NCI-H774 (cell line): ENCODE measurements at regions not wholly inside any gene's neighbourhood (a gene's known extent, or its start where the extent isn't known, plus 50 kb on each side); places are given as distances from the start of the nearest gene placed in this dataset.

ENCODE experiments used
- DNase-seq: peaks from one replicate; lab custom pipeline; 2025; lab: John Stamatoyannopoulos, UW

GRCh38 chr12:102596031-102596430 is 115.7 kb upstream of the IGF1 start:
- no peak for DNase-seq

GRCh38 chr12:102595315-102595714 is 115.0 kb upstream of the IGF1 start:
- DNase-seq, result no peak

- no peak for DNase-seq
Observed at GRCh38 chr12:102593134-102593533, 112.8 kb upstream of the IGF1 start.

GRCh38 chr12:102592134-102592533 is 111.8 kb upstream of the IGF1 start:
- DNase-seq, result no peak

- DNase-seq, result no peak
Observed at GRCh38 chr12:102573237-102573636, 92.9 kb upstream of the IGF1 start.

- DNase-seq, result no peak
Observed at GRCh38 chr12:102571889-102572288, 91.5 kb upstream of the IGF1 start.

GRCh38 chr12:102570256-102570655 is 89.9 kb upstream of the IGF1 start:
- DNase-seq, result no peak

- no peak for DNase-seq
Observed at GRCh38 chr12:102569803-102570202, 89.4 kb upstream of the IGF1 start.

GRCh38 chr12:102568276-102568675 is 87.9 kb upstream of the IGF1 start:
- DNase-seq, result no peak

- no peak for DNase-seq
Observed at GRCh38 chr12:102567031-102567985, 86.9 kb upstream of the IGF1 start.

- no peak for DNase-seq
Observed at GRCh38 chr12:102565555-102565954, 85.2 kb upstream of the IGF1 start.

GRCh38 chr12:102564026-102564425 is 83.7 kb upstream of the IGF1 start:
- no peak for DNase-seq

- DNase-seq, result no peak
Observed at GRCh38 chr12:102562836-102563425, 82.6 kb upstream of the IGF1 start.

- DNase-seq, result no peak
Observed at GRCh38 chr12:102551186-102551585, 70.8 kb upstream of the IGF1 start.

- DNase-seq, result no peak
Observed at GRCh38 chr12:102549691-102550090, 69.3 kb upstream of the IGF1 start.

- DNase-seq, result no peak
Observed at GRCh38 chr12:102548543-102548942, 68.2 kb upstream of the IGF1 start.

GRCh38 chr12:102543494-102544485 is 63.4 kb upstream of the IGF1 start:
- no peak for DNase-seq

- no peak for DNase-seq
Observed at GRCh38 chr12:102542816-102543440, 62.6 kb upstream of the IGF1 start.

- no peak for DNase-seq
Observed at GRCh38 chr12:102540815-102541385, 60.5 kb upstream of the IGF1 start.

GRCh38 chr12:102539651-102540553 is 59.5 kb upstream of the IGF1 start:
- no peak for DNase-seq
